Kidney (tissue), 13 donors: ENCODE measurements at regions not wholly inside any gene's neighbourhood (a gene's known extent, or its start where the extent isn't known, plus 50 kb on each side); places are given as distances from the start of the nearest gene placed in this dataset.

Experiments
- DNase-seq, 5 donors: peaks; one replicate each; pipeline ENCODE4 v3.0.0-alpha.2; 2013 to 2020
- FAIRE-seq: peaks from 2 replicates; lab custom pipeline; 2012; peaks lifted over from hg19 to GRCh38; lab: Jason Lieb, UNC
- H3K27ac ChIP-seq, 2 donors: one replicate each; pipeline ENCODE4 v1.7.0; 2013; ENCODE audit warnings: low read depth in 2 of 2, low read length in 2 of 2, inconsistent platforms in 1 of 2
- H3K27me3 ChIP-seq: one replicate; pipeline ENCODE4 v1.7.1; 2013; ENCODE audit warnings: low read length, inconsistent platforms; ENCODE audit not compliant: control insufficient read depth, insufficient read depth
- H3K36me3 ChIP-seq, 3 donors: one replicate each; pipeline versions ENCODE4 v1.7.0 to v1.7.1; 2013; ENCODE audit warnings: low read length in 3 of 3, control low read depth in 1 of 3, inconsistent platforms in 1 of 3; ENCODE audit not compliant: insufficient read depth in 3 of 3, control insufficient read depth in 2 of 3
- H3K4me1 ChIP-seq, 3 donors: one replicate each; pipeline versions ENCODE4 v1.7.0 to v1.7.1; 2013; ENCODE audit warnings: low read length in 3 of 3, inconsistent platforms in 1 of 3, low read depth in 1 of 3; ENCODE audit not compliant: control insufficient read depth in 2 of 3, insufficient read depth in 2 of 3
- H3K4me3 ChIP-seq, 3 donors: one replicate each; pipeline versions ENCODE4 v1.7.0 to v1.8.1; 2013; ENCODE audit warnings: low read length in 3 of 3, control low read depth in 1 of 3, inconsistent platforms in 1 of 3
- H3K9ac ChIP-seq, 3 donors: one replicate each; pipeline versions ENCODE4 v1.7.0 to v1.7.1; 2013; ENCODE audit warnings: low read length in 3 of 3, control low read depth in 1 of 3, inconsistent platforms in 1 of 3
- H3K9me3 ChIP-seq, 3 donors: one replicate each; pipeline versions ENCODE4 v1.7.0 to v1.7.1; 2013; ENCODE audit warnings: low read length in 3 of 3, control low read depth in 1 of 3, inconsistent platforms in 1 of 3; ENCODE audit not compliant: control insufficient read depth in 2 of 3, insufficient read depth in 1 of 3
- intact Hi-C: fragments of 100-400 bp; cut with DNase I; formaldehyde crosslinking; loops from one replicate; pipeline ENCODE4 v1.11.1; 2022
- TF ChIP-seq, protein P1 (sequence below): IDR thresholded peaks from 3 replicates; pipeline ENCODE4 v1.5.1; 2012; ENCODE audit warnings: mild to moderate bottlenecking, moderate library complexity, borderline replicate concordance; ENCODE audit not compliant: insufficient read depth; ENCODE audit errors: extremely low read depth
- donor health status: control.
- donor health status: control.
- donor health status: control.
- donor health status: control.
- donor health status: control.
- donor health status: DM: yes; HTN: yes; CAD: no.
- donor health status: Normal renal cell carcinoma (clear cell type).

DNA sequence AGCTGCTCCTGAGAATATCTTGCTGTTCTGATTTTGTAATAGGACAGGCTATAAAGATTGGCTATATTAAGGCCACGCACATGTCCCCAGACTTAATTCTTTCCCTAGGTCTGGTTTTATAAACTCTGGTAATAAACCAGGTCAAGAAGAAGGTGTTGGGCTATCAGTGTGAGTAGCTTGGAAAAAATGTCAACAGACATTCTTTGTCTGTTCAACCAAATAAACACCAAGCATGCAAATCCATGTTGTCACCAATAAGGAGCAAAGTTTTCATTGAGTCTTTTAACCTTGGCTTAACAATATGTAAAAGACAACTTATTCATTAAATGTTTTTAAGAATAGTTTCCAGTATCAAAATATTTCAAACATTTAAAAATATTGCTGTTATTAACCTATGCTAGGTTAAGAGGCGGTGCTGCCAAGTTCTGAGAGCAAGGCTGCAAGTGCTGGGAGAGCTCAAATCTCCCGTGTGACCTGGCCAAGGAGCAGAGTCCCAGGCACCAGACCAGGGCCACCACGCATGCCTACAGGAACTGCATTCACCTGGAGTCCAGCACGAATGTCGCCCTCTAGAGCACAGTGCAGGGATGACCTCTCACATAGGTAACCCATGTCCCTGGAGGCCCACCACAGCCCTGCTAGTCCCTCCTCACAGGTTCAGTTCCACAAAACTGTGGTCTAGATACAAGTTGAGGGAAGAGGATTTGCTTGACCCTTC, 120.5 kb upstream of the POU3F3 start:
- TF ChIP-seq, protein P1, sequence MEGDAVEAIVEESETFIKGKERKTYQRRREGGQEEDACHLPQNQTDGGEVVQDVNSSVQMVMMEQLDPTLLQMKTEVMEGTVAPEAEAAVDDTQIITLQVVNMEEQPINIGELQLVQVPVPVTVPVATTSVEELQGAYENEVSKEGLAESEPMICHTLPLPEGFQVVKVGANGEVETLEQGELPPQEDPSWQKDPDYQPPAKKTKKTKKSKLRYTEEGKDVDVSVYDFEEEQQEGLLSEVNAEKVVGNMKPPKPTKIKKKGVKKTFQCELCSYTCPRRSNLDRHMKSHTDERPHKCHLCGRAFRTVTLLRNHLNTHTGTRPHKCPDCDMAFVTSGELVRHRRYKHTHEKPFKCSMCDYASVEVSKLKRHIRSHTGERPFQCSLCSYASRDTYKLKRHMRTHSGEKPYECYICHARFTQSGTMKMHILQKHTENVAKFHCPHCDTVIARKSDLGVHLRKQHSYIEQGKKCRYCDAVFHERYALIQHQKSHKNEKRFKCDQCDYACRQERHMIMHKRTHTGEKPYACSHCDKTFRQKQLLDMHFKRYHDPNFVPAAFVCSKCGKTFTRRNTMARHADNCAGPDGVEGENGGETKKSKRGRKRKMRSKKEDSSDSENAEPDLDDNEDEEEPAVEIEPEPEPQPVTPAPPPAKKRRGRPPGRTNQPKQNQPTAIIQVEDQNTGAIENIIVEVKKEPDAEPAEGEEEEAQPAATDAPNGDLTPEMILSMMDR: peak; percentile 32
- no peaks in the 10 kb centered on the region for H3K27me3 ChIP-seq
- no peak overlapping the region for H3K27ac ChIP-seq
- H3K4me1 ChIP-seq: no peaks in the 10 kb centered on the region
- peaks cover 0 to 5% (median 3%) of the 10 kb centered on the region in 3 donors for H3K9me3 ChIP-seq
- H3K9ac ChIP-seq: no peak overlapping the region
- no peak overlapping the region for H3K4me3 ChIP-seq
- no peak for FAIRE-seq
- DNase-seq: peak in 3 of 5 donors; percentile 25 to 33 (median 32)
- intact Hi-C loops: no loop called here
- no peaks in the 10 kb centered on the region for H3K36me3 ChIP-seq

GRCh38 chr2:104734937-104735586, 118.9 kb upstream of the POU3F3 start:
- H3K36me3 ChIP-seq: no peaks in the 10 kb centered on the region
- no peak overlapping the region for H3K4me3 ChIP-seq
- FAIRE-seq (no peak), DNase-seq (peak in 3 of 5 donors; percentile 12 to 46 (median 14))
- H3K9ac ChIP-seq: no peak overlapping the region
- no peak overlapping the region for H3K27ac ChIP-seq
- H3K9me3 ChIP-seq: peaks cover 0 to 5% (median 3%) of the 10 kb centered on the region in 3 donors
- H3K27me3 ChIP-seq: no peaks in the 10 kb centered on the region
- TF ChIP-seq, protein P1: no peak
- H3K4me1 ChIP-seq: no peaks in the 10 kb centered on the region
- intact Hi-C loops: no loop called here

DNA sequence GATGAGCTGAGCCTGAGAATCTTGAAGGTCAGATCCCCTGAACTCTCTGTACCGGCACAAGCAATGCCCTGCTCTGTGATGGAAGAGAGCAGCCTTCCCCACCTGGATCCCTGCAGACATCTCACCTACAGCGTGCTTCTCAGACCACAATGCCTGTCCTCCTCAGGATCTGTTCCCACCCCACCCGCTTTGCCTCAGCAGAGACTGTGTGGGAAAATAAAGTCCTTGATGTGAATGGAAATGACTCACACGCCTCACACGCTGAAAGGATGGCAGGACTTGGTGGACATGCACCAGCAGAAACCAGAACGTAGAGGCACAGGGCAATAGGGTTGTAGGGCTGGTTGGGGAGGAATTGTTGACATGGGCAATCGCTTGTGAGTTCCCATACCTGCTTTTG, 117.9 kb upstream of the POU3F3 start:
- H3K9ac ChIP-seq: no peak overlapping the region
- intact Hi-C loops: no loop called here
- no peaks in the 10 kb centered on the region for H3K4me1 ChIP-seq
- peaks cover 0 to under 1% (median 0%) of the 10 kb centered on the region in 3 donors for H3K9me3 ChIP-seq
- TF ChIP-seq, protein P1: no peak
- FAIRE-seq (no peak), DNase-seq (no peak)
- no peak overlapping the region for H3K27ac ChIP-seq
- H3K27me3 ChIP-seq: no peaks in the 10 kb centered on the region
- H3K4me3 ChIP-seq: no peak overlapping the region
- H3K36me3 ChIP-seq: no peaks in the 10 kb centered on the region
